ENCODE measurements at regions not wholly inside any gene's neighbourhood (a gene's known extent, or its start where the extent isn't known, plus 50 kb on each side); places are given as distances from the start of the nearest gene placed in this dataset.

DNA sequence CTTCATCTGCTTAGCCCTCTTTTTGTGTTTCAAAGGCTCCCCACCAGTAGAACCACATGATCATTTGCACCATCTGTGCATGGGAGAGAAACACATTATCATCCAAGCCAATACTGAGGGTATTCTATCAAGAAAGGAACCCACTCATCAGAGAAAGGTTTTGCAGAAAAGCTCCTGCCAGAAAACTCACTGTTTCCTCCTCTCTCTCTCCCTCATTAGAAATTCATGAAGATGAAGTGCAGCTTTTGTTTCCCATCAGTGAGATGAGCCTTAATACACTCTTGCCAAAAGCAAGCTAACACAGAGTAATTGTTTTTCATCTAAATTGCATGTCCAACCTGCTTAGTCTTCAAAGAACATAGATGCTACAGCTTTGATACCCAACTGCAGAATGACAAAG is 142.4 kb upstream of the GRAMD2B start:
- H3K36me3 ChIP-seq (ENCODE audit: control insufficient read depth in 4 of 4, insufficient read depth in 3 of 4, low read depth in 1 of 4, low read length in 3 of 4) = no peaks in the 10 kb centered on the region
- TF ChIP-seq, protein P1, sequence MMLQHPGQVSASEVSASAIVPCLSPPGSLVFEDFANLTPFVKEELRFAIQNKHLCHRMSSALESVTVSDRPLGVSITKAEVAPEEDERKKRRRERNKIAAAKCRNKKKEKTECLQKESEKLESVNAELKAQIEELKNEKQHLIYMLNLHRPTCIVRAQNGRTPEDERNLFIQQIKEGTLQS (IDR thresholded peaks at IDR 0.05) = no peak
- TF ChIP-seq, protein P2, sequence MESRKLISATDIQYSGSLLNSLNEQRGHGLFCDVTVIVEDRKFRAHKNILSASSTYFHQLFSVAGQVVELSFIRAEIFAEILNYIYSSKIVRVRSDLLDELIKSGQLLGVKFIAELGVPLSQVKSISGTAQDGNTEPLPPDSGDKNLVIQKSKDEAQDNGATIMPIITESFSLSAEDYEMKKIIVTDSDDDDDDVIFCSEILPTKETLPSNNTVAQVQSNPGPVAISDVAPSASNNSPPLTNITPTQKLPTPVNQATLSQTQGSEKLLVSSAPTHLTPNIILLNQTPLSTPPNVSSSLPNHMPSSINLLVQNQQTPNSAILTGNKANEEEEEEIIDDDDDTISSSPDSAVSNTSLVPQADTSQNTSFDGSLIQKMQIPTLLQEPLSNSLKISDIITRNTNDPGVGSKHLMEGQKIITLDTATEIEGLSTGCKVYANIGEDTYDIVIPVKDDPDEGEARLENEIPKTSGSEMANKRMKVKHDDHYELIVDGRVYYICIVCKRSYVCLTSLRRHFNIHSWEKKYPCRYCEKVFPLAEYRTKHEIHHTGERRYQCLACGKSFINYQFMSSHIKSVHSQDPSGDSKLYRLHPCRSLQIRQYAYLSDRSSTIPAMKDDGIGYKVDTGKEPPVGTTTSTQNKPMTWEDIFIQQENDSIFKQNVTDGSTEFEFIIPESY (IDR thresholded peaks at IDR 0.05) = no peak
- no peak for TF ChIP-seq HNF4A (conservative IDR thresholded peaks at IDR 0.05)
- no peak for TF ChIP-seq RAD21 (IDR thresholded peaks at IDR 0.05)
- TF ChIP-seq, protein P3, sequence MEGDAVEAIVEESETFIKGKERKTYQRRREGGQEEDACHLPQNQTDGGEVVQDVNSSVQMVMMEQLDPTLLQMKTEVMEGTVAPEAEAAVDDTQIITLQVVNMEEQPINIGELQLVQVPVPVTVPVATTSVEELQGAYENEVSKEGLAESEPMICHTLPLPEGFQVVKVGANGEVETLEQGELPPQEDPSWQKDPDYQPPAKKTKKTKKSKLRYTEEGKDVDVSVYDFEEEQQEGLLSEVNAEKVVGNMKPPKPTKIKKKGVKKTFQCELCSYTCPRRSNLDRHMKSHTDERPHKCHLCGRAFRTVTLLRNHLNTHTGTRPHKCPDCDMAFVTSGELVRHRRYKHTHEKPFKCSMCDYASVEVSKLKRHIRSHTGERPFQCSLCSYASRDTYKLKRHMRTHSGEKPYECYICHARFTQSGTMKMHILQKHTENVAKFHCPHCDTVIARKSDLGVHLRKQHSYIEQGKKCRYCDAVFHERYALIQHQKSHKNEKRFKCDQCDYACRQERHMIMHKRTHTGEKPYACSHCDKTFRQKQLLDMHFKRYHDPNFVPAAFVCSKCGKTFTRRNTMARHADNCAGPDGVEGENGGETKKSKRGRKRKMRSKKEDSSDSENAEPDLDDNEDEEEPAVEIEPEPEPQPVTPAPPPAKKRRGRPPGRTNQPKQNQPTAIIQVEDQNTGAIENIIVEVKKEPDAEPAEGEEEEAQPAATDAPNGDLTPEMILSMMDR (IDR thresholded peaks at IDR 0.05; ENCODE audit: low read depth, low read length, missing input control) = no peak
- TF ChIP-seq, protein P4, sequence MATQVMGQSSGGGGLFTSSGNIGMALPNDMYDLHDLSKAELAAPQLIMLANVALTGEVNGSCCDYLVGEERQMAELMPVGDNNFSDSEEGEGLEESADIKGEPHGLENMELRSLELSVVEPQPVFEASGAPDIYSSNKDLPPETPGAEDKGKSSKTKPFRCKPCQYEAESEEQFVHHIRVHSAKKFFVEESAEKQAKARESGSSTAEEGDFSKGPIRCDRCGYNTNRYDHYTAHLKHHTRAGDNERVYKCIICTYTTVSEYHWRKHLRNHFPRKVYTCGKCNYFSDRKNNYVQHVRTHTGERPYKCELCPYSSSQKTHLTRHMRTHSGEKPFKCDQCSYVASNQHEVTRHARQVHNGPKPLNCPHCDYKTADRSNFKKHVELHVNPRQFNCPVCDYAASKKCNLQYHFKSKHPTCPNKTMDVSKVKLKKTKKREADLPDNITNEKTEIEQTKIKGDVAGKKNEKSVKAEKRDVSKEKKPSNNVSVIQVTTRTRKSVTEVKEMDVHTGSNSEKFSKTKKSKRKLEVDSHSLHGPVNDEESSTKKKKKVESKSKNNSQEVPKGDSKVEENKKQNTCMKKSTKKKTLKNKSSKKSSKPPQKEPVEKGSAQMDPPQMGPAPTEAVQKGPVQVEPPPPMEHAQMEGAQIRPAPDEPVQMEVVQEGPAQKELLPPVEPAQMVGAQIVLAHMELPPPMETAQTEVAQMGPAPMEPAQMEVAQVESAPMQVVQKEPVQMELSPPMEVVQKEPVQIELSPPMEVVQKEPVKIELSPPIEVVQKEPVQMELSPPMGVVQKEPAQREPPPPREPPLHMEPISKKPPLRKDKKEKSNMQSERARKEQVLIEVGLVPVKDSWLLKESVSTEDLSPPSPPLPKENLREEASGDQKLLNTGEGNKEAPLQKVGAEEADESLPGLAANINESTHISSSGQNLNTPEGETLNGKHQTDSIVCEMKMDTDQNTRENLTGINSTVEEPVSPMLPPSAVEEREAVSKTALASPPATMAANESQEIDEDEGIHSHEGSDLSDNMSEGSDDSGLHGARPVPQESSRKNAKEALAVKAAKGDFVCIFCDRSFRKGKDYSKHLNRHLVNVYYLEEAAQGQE (IDR thresholded peaks at IDR 0.05) = no peak
- TF ChIP-seq JUND (IDR thresholded peaks at IDR 0.05) = no peak
- TF ChIP-seq FOXA2 (IDR thresholded peaks at IDR 0.05) = no peak
- TF ChIP-seq YY1 (IDR thresholded peaks at IDR 0.05) = no peak
- TF ChIP-seq NR2F2 (IDR thresholded peaks at IDR 0.05) = no peak
- no peak for TF ChIP-seq HNF4G (IDR thresholded peaks at IDR 0.05)
- no peak for TF ChIP-seq FOXA1 (IDR thresholded peaks at IDR 0.05)
- TF ChIP-seq EGR1 (IDR thresholded peaks at IDR 0.05; ENCODE audit: low read depth in 2 of 2) = no peak
- no peak for TF ChIP-seq GABPA (IDR thresholded peaks at IDR 0.05 in 1 of 2, conservative IDR thresholded peaks at IDR 0.05 in 1 of 2)
- no peak for DNase-seq (ENCODE audit: low spot score)

DNA sequence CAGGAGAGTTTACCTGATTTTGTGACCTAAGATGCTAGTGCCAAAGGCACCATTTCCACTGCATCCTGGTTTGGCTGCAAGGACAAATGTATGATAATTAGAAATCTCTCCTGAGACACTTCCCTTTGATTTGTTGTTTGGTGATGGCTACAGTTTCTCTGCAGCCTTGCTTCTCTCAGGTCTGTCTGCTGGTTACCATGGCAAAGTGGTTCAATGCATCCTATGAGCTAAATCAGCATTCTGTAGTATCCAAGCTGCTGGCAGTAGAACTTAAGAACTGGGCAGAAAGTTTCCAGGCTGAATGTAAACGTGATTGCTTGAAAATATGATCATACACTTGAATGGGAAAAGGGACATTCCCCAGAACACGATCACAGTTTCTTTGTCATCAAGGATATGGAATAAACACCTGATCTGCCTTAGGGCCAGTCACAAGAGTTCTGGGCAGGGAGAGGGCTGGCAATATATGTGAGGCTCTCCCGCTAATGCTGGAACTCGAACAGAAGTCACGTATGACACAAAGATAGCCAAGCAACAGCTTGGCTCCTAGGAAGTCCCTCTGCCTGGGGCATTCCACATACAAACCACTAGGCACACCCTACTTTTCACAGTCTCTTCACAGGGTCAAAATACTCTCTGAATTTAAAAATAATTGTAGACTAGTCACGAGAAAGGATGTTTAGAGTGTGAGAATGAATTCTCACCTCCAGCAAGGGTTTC is 138.1 kb upstream of the GRAMD2B start:
- H3K9ac ChIP-seq (ENCODE audit: low read depth in 1 of 2, low read length in 2 of 2) = no peak overlapping the region
- H3K4me3 ChIP-seq (ENCODE audit: low read depth in 1 of 3, low read length in 3 of 3) = no peak overlapping the region
- H3K4me1 ChIP-seq (ENCODE audit: control insufficient read depth in 4 of 4, insufficient read depth in 4 of 4, low read length in 3 of 4) = no peaks in the 10 kb centered on the region
- H3K27ac ChIP-seq (ENCODE audit: low read depth in 1 of 2, low read length in 2 of 2) = no peak overlapping the region
- H3K27me3 ChIP-seq (ENCODE audit: control insufficient read depth in 4 of 4, insufficient read depth in 4 of 4, low read length in 3 of 4) = no peaks in the 10 kb centered on the region
- WGBS = 88% methylated on average over 6 of the region's 6 CpGs
- no peaks in the 10 kb centered on the region for H3K9me3 ChIP-seq (ENCODE audit: control insufficient read depth in 4 of 4, low read length in 3 of 4)
- no peak for DNase-seq (ENCODE audit: low spot score)
- no peaks in the 10 kb centered on the region for H3K36me3 ChIP-seq (ENCODE audit: control insufficient read depth in 4 of 4, insufficient read depth in 3 of 4, low read depth in 1 of 4, low read length in 3 of 4)
- TF ChIP-seq, protein P5, sequence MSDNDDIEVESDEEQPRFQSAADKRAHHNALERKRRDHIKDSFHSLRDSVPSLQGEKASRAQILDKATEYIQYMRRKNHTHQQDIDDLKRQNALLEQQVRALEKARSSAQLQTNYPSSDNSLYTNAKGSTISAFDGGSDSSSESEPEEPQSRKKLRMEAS (IDR thresholded peaks at IDR 0.05) = no peak
- TF ChIP-seq TAF1 (conservative IDR thresholded peaks at IDR 0.05) (no peak), YY1 (IDR thresholded peaks at IDR 0.05) (no peak), FOXA2 (IDR thresholded peaks at IDR 0.05) (no peak), JUND (IDR thresholded peaks at IDR 0.05) (no peak), SP1 (IDR thresholded peaks at IDR 0.05) (no peak), RAD21 (IDR thresholded peaks at IDR 0.05) (no peak), HNF4A (conservative IDR thresholded peaks at IDR 0.05) (no peak), FOXA1 (IDR thresholded peaks at IDR 0.05) (no peak), RXRA (IDR thresholded peaks at IDR 0.05) (no peak), GABPA (IDR thresholded peaks at IDR 0.05 in 1 of 2, conservative IDR thresholded peaks at IDR 0.05 in 1 of 2) (no peak), EGR1 (IDR thresholded peaks at IDR 0.05; ENCODE audit: low read depth in 2 of 2) (no peak)
- TF ChIP-seq, protein P3 (IDR thresholded peaks at IDR 0.05; ENCODE audit: low read depth, low read length, missing input control) = no peak
- TF ChIP-seq, protein P1 (IDR thresholded peaks at IDR 0.05) = no peak
- TF ChIP-seq, protein P2 (IDR thresholded peaks at IDR 0.05) = no peak

More for the DNA sequence above, 142.4 kb upstream of the GRAMD2B start:
- Histone ChIP-seq H3K9me3 (ENCODE audit: control insufficient read depth in 4 of 4, low read length in 3 of 4) (no peaks in the 10 kb centered on the region), H3K27ac (ENCODE audit: low read depth in 1 of 2, low read length in 2 of 2) (no peak overlapping the region), H3K4me1 (ENCODE audit: control insufficient read depth in 4 of 4, insufficient read depth in 4 of 4, low read length in 3 of 4) (no peaks in the 10 kb centered on the region), H3K27me3 (ENCODE audit: control insufficient read depth in 4 of 4, insufficient read depth in 4 of 4, low read length in 3 of 4) (no peaks in the 10 kb centered on the region), H3K9ac (ENCODE audit: low read depth in 1 of 2, low read length in 2 of 2) (no peak overlapping the region), H3K4me3 (ENCODE audit: low read depth in 1 of 3, low read length in 3 of 3) (no peak overlapping the region)

Measured in liver (tissue), 8 donors.